Esophagus squamous epithelium (tissue), 4 donors: ENCODE measurements at regions not wholly inside any gene's neighbourhood (a gene's known extent, or its start where the extent isn't known, plus 50 kb on each side); places are given as distances from the start of the nearest gene placed in this dataset.

Experiments
- CTCF ChIP-seq, 6 experiments: fragments of 450-650 bp in 4 of 6; fragments of 200-600 bp in 2 of 6; sonication (generic) in 2 of 6; IDR thresholded peaks; one replicate each; pipeline ENCODE4 v1.5.1; 2016 to 2019; ENCODE audit warnings: antibody characterized with exemption in 6 of 6, mild to moderate bottlenecking in 4 of 6, moderate library complexity in 4 of 6
- POLR2A ChIP-seq, 4 donors: fragments of 450-650 bp; IDR thresholded peaks; one replicate each; pipeline ENCODE4 v1.6.1; 2017; ENCODE audit warnings: antibody characterized with exemption in 4 of 4, mild to moderate bottlenecking in 4 of 4, moderate library complexity in 3 of 4

GRCh38 chr18:40041951-40042350, 1913.1 kb upstream of the PIK3C3 start:
- TF ChIP-seq CTCF (IDR thresholded peaks at IDR 0.05) = no peak
- no peak for TF ChIP-seq POLR2A (IDR thresholded peaks at IDR 0.05)
